Panc1 (cell line): ENCODE measurements at regions not wholly inside any gene's neighbourhood (a gene's known extent, or its start where the extent isn't known, plus 50 kb on each side); places are given as distances from the start of the nearest gene placed in this dataset.

Experiments used
- ATAC-seq: fragments of 200-7000 bp; cut with Tn5 transposase; 2 replicates; pipeline ENCODE4 v1.9.1; 2020; ENCODE audit warnings: mild to moderate bottlenecking, moderate library complexity
- BruUV-seq: library from RNA; stranded (reverse); fragments of 400-500 nt; replicated peaks from 2 replicates; lab custom pipeline; 2021; lab: Mats Ljungman, UMichigan
- CTCF ChIA-PET: fragments of 300-600 bp; sonication (Branson Sonifier 250); formaldehyde crosslinking; loops from one replicate; lab custom pipeline; 2022; ENCODE audit warnings: antibody characterized with exemption; lab: Charles Lee
- POLR2A ChIA-PET: fragments of 300-600 bp; sonication (Branson Sonifier 250); formaldehyde crosslinking; loops from one replicate; lab custom pipeline; 2022; ENCODE audit warnings: antibody characterized with exemption; lab: Charles Lee
- DNase-seq: peaks from one replicate; pipeline ENCODE4 v3.0.0-alpha.2; 2010; ENCODE audit warnings: low read depth, low spot score
- H3K27ac ChIP-seq: 2 replicates; pipeline ENCODE4 v1.5.1; 2011; ENCODE audit warnings: mild to moderate bottlenecking, low read length, inconsistent platforms
- H3K27me3 ChIP-seq: fragments of 200-500 bp; sonication (Bioruptor generic); 2 replicates; pipeline ENCODE4 v1.6.0; 2014; ENCODE audit warnings: low read length, inconsistent platforms; ENCODE audit not compliant: control insufficient read depth, insufficient read depth
- H3K36me3 ChIP-seq: fragments of 200-500 bp; sonication (Bioruptor generic); 2 replicates; pipeline ENCODE4 v1.5.1; 2014; ENCODE audit warnings: inconsistent platforms, mild to moderate bottlenecking, low read length, moderate library complexity; ENCODE audit not compliant: control insufficient read depth, insufficient read depth
- H3K4me1 ChIP-seq: 2 replicates; pipeline ENCODE4 v1.5.1; 2011; ENCODE audit warnings: inconsistent platforms, mild to moderate bottlenecking, low read length, moderate library complexity; ENCODE audit not compliant: control insufficient read depth, insufficient read depth
- H3K4me3 ChIP-seq, 2 experiments: 2 replicates each; pipeline ENCODE4 v1.5.1; 2011 to 2012; ENCODE audit warnings: low read depth in 2 of 2, low read length in 2 of 2, mild to moderate bottlenecking in 2 of 2, inconsistent platforms in 1 of 2, moderate library complexity in 1 of 2
- H3K9me3 ChIP-seq: fragments of 200-500 bp; sonication (Bioruptor generic); 2 replicates; pipeline ENCODE4 v1.5.1; 2014; ENCODE audit warnings: low read depth, mild to moderate bottlenecking, inconsistent platforms, low read length, moderate library complexity; ENCODE audit not compliant: control insufficient read depth, insufficient read depth
- POLR2AphosphoS5 ChIP-seq: IDR thresholded peaks from 2 replicates; pipeline ENCODE4 v1.6.1; 2012; ENCODE audit warnings: mild to moderate bottlenecking, low read depth, low read length, moderate library complexity
- REST ChIP-seq, 2 experiments: IDR thresholded peaks; 2 replicates each; pipeline ENCODE4 v1.6.1; 2011 to 2012; ENCODE audit warnings: low read depth in 2 of 2, control low read depth in 1 of 2, low read length in 1 of 2, mild to moderate bottlenecking in 1 of 2, moderate library complexity in 1 of 2; ENCODE audit not compliant: insufficient read depth in 1 of 2
- SIN3A ChIP-seq: IDR thresholded peaks from 2 replicates; pipeline ENCODE4 v1.6.1; 2012; ENCODE audit warnings: low read depth, mild to moderate bottlenecking, low read length, moderate library complexity, borderline replicate concordance; ENCODE audit not compliant: insufficient read depth
- TCF7L2 ChIP-seq: IDR thresholded peaks from 2 replicates; pipeline ENCODE4 v1.6.1; 2011; ENCODE audit warnings: mild to moderate bottlenecking, low read depth, low read length, inconsistent platforms
- in situ Hi-C: cut with HindIII; loops from 2 replicates; pipeline ENCODE4 v1.10.0; 2016; ENCODE audit warnings: low sequenced_read_pairs, low pct_unique_long_range_greater_than_20kb
- intact Hi-C: fragments of 100-400 bp; cut with micrococcal nuclease; formaldehyde crosslinking; loops from one replicate; pipeline ENCODE4 v1.10.0; 2022; ENCODE audit not compliant: unreplicated experiment
- TF ChIP-seq, protein P1 (sequence below): fragments of 450-650 bp; IDR thresholded peaks from 2 replicates; pipeline ENCODE4 v1.5.1; 2017; ENCODE audit warnings: mild to moderate bottlenecking

GRCh38 chr7:12013983-12014382, 182.0 kb upstream of the THSD7A start:
- Histone ChIP-seq H3K27ac (no peak overlapping the region), H3K9me3 (no peaks in the 10 kb centered on the region), H3K4me1 (peaks cover 9% of the 10 kb centered on the region; the same call in 1 of the 2 replicates), H3K36me3 (no peaks in the 10 kb centered on the region), H3K4me3 (no peak overlapping the region), H3K27me3 (no peaks in the 10 kb centered on the region)
- intact Hi-C loops (no loop called here), in situ Hi-C loops (no loop called here)
- TF ChIP-seq TCF7L2, result no peak
- TF ChIP-seq REST (IDR thresholded peaks at IDR 0.05; ENCODE audit: insufficient read depth in 1 of 2, low read depth in 2 of 2, low read length in 1 of 2), result no peak
- TF ChIP-seq POLR2AphosphoS5, result no peak
- TF ChIP-seq, protein P1, sequence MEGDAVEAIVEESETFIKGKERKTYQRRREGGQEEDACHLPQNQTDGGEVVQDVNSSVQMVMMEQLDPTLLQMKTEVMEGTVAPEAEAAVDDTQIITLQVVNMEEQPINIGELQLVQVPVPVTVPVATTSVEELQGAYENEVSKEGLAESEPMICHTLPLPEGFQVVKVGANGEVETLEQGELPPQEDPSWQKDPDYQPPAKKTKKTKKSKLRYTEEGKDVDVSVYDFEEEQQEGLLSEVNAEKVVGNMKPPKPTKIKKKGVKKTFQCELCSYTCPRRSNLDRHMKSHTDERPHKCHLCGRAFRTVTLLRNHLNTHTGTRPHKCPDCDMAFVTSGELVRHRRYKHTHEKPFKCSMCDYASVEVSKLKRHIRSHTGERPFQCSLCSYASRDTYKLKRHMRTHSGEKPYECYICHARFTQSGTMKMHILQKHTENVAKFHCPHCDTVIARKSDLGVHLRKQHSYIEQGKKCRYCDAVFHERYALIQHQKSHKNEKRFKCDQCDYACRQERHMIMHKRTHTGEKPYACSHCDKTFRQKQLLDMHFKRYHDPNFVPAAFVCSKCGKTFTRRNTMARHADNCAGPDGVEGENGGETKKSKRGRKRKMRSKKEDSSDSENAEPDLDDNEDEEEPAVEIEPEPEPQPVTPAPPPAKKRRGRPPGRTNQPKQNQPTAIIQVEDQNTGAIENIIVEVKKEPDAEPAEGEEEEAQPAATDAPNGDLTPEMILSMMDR, result no peak
- no peak for TF ChIP-seq SIN3A
- ChIA-PET POLR2A (interaction anchor here (0.6 kb wide), 1 partner anchor 50 kb away, joined by 9 read pairs; no protein-coding TSS in a partner anchor), CTCF (no interaction called here)
- no TSS peak for BruUV-seq
- DNase-seq (no peak), ATAC-seq (no peak)

- TF ChIP-seq SIN3A (no peak), REST (IDR thresholded peaks at IDR 0.05; ENCODE audit: insufficient read depth in 1 of 2, low read depth in 2 of 2, low read length in 1 of 2) (no peak)
- H3K36me3 ChIP-seq, result no peaks in the 10 kb centered on the region
- intact Hi-C loops, result no loop called here
- CTCF ChIA-PET, result no interaction called here
- H3K27ac ChIP-seq, result no peak overlapping the region; the same call in 1 of the 2 replicates
- in situ Hi-C loops, result no loop called here
- BruUV-seq, result no TSS peak
- POLR2A ChIA-PET, result no interaction called here
- no peaks in the 10 kb centered on the region for H3K9me3 ChIP-seq
- peaks cover 6% of the 10 kb centered on the region; the same call in 1 of the 2 replicates for H3K4me1 ChIP-seq
- no peaks in the 10 kb centered on the region for H3K27me3 ChIP-seq
- ATAC-seq, result no peak
- no peak for DNase-seq
- H3K4me3 ChIP-seq, result no peak overlapping the region
These were observed 184.4 kb upstream of the THSD7A start for GRCh38 chr7:12016439-12016838.
